Panc1 (cell line): ENCODE measurements at regions not wholly inside any gene's neighbourhood (a gene's known extent, or its start where the extent isn't known, plus 50 kb on each side); places are given as distances from the start of the nearest gene placed in this dataset.

Experiments used
- CTCF ChIP-seq: fragments of 450-650 bp; IDR thresholded peaks from 2 replicates; pipeline ENCODE4 v1.5.1; 2017; ENCODE audit warnings: mild to moderate bottlenecking
- POLR2AphosphoS5 ChIP-seq: IDR thresholded peaks from 2 replicates; pipeline ENCODE4 v1.6.1; 2012; ENCODE audit warnings: mild to moderate bottlenecking, low read depth, low read length, moderate library complexity
- REST ChIP-seq, 2 experiments: IDR thresholded peaks; 2 replicates each; pipeline ENCODE4 v1.6.1; 2011 to 2012; ENCODE audit warnings: low read depth in 2 of 2, control low read depth in 1 of 2, low read length in 1 of 2, mild to moderate bottlenecking in 1 of 2, moderate library complexity in 1 of 2; ENCODE audit not compliant: insufficient read depth in 1 of 2
- SIN3A ChIP-seq: IDR thresholded peaks from 2 replicates; pipeline ENCODE4 v1.6.1; 2012; ENCODE audit warnings: low read depth, mild to moderate bottlenecking, low read length, moderate library complexity, borderline replicate concordance; ENCODE audit not compliant: insufficient read depth

GRCh38 chr9:106456581-106456980 is 406.4 kb upstream of the ZNF462 start:
- TF ChIP-seq CTCF (no peak), REST (IDR thresholded peaks at IDR 0.05; ENCODE audit: insufficient read depth in 1 of 2, low read depth in 2 of 2, low read length in 1 of 2) (no peak), POLR2AphosphoS5 (no peak), SIN3A (no peak)
